H4 (cell line): ENCODE measurements at regions not wholly inside any gene's neighbourhood (a gene's known extent, or its start where the extent isn't known, plus 50 kb on each side); places are given as distances from the start of the nearest gene placed in this dataset.
"Not testable (repeated sequence)": the region's sequence is repeated elsewhere in the genome, so short reads cannot be mapped to it uniquely, and the experiment has no call there.

Experiments used
- DNase-seq: peaks from one replicate; pipeline ENCODE4 v3.0.0-alpha.2; 2015; ENCODE audit warnings: low spot score

DNA sequence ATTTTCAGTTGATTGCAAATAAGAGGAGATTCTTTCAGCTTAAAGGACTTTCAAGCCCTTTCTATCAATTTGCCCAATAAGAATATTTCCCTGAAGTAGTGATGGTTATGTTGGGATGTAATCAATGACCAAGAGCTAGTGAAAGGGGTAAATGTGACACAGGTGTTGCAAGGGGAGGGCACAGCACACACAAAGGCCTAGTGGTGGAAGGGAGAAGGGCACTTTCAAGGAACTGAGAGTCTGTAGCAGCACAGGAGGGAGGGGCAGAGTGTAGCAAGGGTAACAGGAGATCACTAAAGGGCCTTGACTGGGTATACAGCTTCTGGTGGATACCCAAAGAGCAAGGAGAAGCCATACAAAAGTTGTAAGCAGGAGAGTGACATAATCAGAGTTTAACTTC, 217.8 kb upstream of the ARHGEF26 start:
- DNase-seq = no peak

DNA sequence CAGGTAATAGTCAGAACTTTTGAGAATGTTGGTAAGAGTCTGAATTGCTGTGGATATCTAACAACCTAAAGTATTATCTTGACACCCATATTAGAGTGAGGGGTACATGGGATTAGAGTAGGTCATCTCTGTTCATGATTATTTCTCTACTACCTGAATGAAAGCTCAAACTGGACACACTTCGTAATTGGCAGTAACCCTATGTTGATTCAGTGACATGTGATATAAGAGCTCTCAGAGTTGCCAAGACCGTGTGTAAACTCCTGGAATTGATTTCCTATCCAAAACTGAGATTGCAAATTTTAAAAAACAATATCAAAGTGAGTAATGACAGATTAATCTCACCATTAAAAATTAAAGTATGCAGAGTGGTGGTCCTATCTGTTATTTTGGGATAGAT, 214.8 kb upstream of the ARHGEF26 start:
- no peak for DNase-seq

DNA sequence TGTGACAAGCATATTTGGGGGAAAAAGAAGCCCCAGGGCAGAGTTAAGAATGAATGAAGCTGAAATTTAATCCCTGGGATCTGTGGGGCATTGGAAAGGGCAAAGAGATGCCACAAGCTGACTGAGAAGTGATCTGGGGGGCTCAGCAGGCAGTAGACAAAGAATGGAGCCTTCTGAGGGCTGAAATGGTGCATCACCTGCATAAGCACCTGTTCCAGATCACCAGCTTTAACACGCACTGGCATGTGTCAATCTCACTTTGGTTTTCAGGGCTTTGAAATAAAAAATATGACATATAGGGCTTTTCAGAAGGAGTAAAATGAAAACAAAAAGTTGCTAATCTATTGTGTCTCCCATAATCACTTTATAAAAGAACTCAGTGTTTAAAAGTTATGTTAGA, 210.8 kb upstream of the ARHGEF26 start:
- DNase-seq = no peak

DNA sequence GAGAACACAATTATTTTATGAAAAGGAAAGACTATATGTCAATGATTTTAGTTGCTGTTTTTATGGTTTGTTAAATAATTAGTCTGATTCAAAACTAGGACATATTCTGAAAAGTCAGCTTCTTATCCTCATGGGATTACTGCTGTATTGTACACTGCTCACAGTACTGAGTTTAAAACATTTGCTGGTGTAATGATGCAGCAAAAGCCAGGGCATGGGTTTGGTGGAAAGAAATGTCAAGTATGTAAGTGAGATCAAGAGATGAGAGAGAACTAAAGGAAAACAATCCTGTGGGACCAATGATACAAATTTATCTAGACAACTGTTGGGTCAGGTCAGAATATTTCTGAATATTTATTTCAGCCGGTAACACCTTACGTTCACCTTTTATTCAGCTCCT, 210.1 kb upstream of the ARHGEF26 start:
- no peak for DNase-seq

DNA sequence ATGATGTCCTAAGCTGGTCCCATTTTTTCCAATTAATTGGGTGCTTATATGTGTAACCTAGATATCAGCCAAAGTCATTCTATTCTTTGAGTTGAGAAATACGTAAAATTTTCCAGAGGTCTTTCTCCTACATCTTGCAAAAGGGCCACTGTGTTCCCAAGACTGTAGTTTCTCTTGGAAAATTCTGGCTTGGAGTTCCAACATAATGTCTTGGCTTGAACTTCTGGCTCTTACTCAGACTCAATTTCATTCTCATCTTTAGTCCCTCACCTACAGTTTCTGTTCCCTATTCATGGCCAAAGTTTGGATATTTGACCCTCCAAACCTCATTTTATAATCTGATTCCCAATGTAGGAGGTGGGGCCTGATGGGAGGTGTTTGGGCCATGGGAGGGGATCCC, 201.4 kb upstream of the ARHGEF26 start:
- no peak for DNase-seq

- no peak for DNase-seq
These were observed 199.4 kb upstream of the ARHGEF26 start for GRCh38 chr3:153921826-153922225.

DNA sequence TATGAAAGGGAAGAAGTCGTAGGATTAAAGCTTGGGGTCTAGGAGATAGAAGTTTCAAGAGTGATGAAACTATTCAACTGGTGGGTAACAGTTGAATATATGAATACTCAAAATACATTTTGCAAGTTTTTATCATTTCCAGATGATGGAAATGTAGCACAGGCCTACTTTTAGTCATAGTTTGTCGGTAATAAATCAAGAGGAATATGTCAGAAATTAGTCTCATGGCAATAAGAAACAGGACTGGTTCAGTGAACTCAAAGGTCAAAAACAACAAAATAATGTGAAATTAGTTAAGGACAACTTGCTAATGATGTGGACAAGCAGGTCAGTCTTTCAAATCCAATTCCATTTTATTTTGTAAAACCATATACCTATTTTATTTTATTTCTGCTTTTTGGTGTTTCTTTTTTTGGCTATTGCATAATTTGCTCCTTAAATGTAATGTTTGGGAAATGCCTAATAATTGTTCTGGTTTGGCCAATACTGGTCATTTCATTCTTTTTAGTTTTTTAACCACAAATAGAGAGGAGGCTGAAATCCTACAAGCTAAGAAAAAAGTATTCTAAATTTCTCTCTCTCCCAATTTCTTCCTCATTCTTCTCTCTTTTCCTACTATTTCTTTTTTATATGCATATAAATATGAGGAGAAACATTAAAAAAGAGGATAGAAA, 195.2 kb upstream of the ARHGEF26 start:
- no peak for DNase-seq

GRCh38 chr3:153927107-153927506, 194.1 kb upstream of the ARHGEF26 start:
- DNase-seq = peak; percentile 70

- no peak for DNase-seq
These were observed 192.3 kb upstream of the ARHGEF26 start for GRCh38 chr3:153928851-153929250.

- not testable (repeated sequence) for DNase-seq
These were observed 187.7 kb upstream of the ARHGEF26 start for GRCh38 chr3:153933481-153933880.

GRCh38 chr3:153944084-153944483, 177.1 kb upstream of the ARHGEF26 start:
- no peak for DNase-seq

GRCh38 chr3:153951276-153951675, 169.9 kb upstream of the ARHGEF26 start:
- no peak for DNase-seq

GRCh38 chr3:153952091-153952490, 169.1 kb upstream of the ARHGEF26 start:
- DNase-seq = no peak

DNA sequence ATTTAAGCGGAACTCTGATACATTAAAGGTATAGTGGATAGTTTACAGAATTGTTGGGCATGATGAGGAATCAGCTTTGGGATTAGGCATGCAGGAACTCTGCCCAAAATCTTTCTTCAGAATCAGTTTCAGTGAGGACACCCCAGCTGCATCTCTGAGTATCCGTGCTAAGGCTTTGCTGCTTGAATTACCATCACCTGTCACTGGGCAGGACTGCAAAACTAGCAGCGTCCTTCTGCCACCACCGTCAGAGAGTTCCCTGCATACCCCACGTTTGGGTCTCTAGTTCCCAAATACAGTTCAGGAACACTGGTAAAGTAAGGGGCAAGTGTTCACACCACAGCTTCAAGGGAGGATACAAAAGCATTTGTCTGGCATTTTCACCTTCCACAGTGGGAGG, 164.6 kb upstream of the ARHGEF26 start:
- DNase-seq = no peak

- DNase-seq = no peak
These were observed 163.8 kb upstream of the ARHGEF26 start for GRCh38 chr3:153957421-153957820.

- DNase-seq = no peak
These were observed 162.3 kb upstream of the ARHGEF26 start for GRCh38 chr3:153958635-153959595.

DNA sequence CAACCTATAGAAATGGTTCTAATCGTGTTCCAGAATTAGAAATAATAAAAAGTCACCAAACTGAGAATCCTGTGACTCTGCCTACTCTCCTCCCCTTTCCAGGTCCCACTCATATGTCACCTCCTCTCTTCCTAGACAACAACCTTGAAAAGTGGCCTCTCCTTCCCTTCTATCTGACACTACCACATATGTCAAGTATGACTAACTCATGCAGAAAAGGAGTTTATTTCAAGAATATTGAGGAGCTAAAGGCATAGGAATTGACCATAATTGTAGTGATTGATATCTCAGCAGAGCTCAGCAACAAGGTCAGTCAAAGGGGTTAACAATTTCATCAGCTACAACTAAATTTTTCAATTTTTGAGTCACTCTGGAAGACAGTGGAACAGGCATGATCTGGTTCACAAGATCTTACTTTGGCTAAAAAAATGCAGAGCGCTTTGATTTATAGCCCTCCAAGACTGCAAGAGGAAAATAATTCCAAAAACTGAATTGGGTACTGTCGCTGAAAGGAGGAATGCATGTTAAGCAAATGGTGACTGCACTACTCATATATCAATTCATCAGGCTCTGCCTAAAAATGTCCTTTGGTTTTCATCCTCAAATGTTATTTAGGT, 160.6 kb upstream of the ARHGEF26 start:
- DNase-seq = no peak

GRCh38 chr3:153961494-153961893, 159.7 kb upstream of the ARHGEF26 start:
- DNase-seq = peak; percentile 22

- DNase-seq = no peak
These were observed 158.2 kb upstream of the ARHGEF26 start for GRCh38 chr3:153963012-153963411.

- no peak for DNase-seq
These were observed 153.9 kb upstream of the ARHGEF26 start for GRCh38 chr3:153967260-153967659.

- DNase-seq = no peak
These were observed 151.1 kb upstream of the ARHGEF26 start for GRCh38 chr3:153970047-153970446.

DNA sequence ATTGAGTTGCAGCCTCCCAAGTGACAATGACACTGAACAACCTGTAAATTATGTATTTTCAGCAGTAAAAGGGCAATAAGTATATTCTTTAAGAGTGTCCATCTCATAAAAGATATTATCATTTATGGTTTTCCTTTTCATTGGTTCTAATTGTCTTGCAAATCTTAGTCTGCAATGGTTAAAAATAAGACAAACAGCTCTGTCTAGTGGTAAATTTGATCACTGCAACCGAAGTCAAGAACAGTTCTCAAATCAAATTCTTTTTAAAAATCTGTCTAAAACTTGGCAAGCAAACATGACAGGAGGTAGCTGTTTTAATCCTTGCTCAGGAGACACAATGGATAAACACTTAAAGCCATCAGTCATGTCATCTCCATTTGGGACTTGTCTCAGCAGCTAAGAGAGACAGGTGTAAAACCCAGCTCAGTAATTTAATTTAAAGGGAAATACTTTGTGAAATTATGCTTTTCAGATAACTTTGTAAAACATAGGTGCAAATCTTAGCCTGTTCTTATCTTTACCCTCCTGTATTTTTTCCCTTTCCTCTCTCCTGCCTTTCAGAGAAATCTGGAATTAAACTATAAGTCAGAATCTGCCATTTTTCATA, 150.3 kb upstream of the ARHGEF26 start:
- DNase-seq = no peak
